Hepatocyte (in vitro differentiated cells): ENCODE measurements at regions not wholly inside any gene's neighbourhood (a gene's known extent, or its start where the extent isn't known, plus 50 kb on each side); places are given as distances from the start of the nearest gene placed in this dataset.

Experiments
- DNase-seq: peaks from one replicate; pipeline ENCODE4 v3.0.0-alpha.2; 2016; ENCODE audit warnings: low spot score
- H2AFZ ChIP-seq: fragments of 200-600 bp; sonication (generic); 2 replicates; pipeline ENCODE4 v1.6.0; 2016; ENCODE audit warnings: antibody characterized with exemption, mild to moderate bottlenecking
- H3K27ac ChIP-seq: fragments of 200-600 bp; sonication (generic); 2 replicates; pipeline ENCODE4 v1.5.1; 2016; ENCODE audit warnings: mild to moderate bottlenecking
- H3K27me3 ChIP-seq: fragments of 200-600 bp; sonication (generic); 2 replicates; pipeline ENCODE4 v1.6.1; 2016
- H3K36me3 ChIP-seq: fragments of 200-600 bp; sonication (generic); replicated peaks from 2 replicates; pipeline ENCODE4 v1.5.1; 2016; ENCODE audit warnings: low read depth; ENCODE audit not compliant: insufficient read depth
- H3K4me1 ChIP-seq: fragments of 200-600 bp; sonication (generic); 2 replicates; pipeline ENCODE4 v1.5.1; 2016; ENCODE audit warnings: mild to moderate bottlenecking, moderate library complexity; ENCODE audit not compliant: insufficient read depth
- H3K4me2 ChIP-seq: fragments of 200-600 bp; sonication (generic); 2 replicates; pipeline ENCODE4 v1.6.0; 2016
- H3K4me3 ChIP-seq: fragments of 200-600 bp; sonication (generic); 2 replicates; pipeline ENCODE4 v1.5.1; 2016; ENCODE audit warnings: mild to moderate bottlenecking
- H3K79me2 ChIP-seq: fragments of 200-600 bp; sonication (generic); 2 replicates; pipeline ENCODE4 v1.6.0; 2017; ENCODE audit warnings: mild to moderate bottlenecking
- H3K9me2 ChIP-seq: fragments of 200-600 bp; sonication (generic); replicated peaks from 2 replicates; pipeline ENCODE4 v1.6.0; 2017; ENCODE audit warnings: mild to moderate bottlenecking; ENCODE audit not compliant: insufficient read depth
- H3K9me3 ChIP-seq: fragments of 200-600 bp; sonication (generic); 2 replicates; pipeline ENCODE4 v1.5.1; 2016; ENCODE audit warnings: low read depth, mild to moderate bottlenecking
- H4K20me1 ChIP-seq: fragments of 200-600 bp; sonication (generic); 2 replicates; pipeline ENCODE4 v1.6.0; 2016; ENCODE audit warnings: mild to moderate bottlenecking; ENCODE audit not compliant: insufficient read depth, poor library complexity, severe bottlenecking
- CTCF ChIP-seq: fragments of 200-600 bp; sonication (generic); IDR thresholded peaks from 2 replicates; pipeline ENCODE4 v1.5.1; 2016; ENCODE audit warnings: antibody characterized with exemption, mild to moderate bottlenecking; ENCODE audit not compliant: poor library complexity
- EZH2 ChIP-seq: fragments of 200-600 bp; sonication (generic); IDR thresholded peaks from 2 replicates; pipeline ENCODE4 v1.6.1; 2016; ENCODE audit warnings: antibody characterized with exemption, mild to moderate bottlenecking, borderline replicate concordance
- EZH2phosphoT487 ChIP-seq: fragments of 200-600 bp; sonication (generic); IDR thresholded peaks from one replicate; pipeline ENCODE4 v1.6.1; 2018; ENCODE audit warnings: antibody characterized with exemption, mild to moderate bottlenecking, low read depth, moderate library complexity; ENCODE audit not compliant: unreplicated experiment, severe bottlenecking
- WGBS: methylation state at CpG from one replicate; pipeline ENCODE4 v1.1.6; 2016; ENCODE audit warnings: low lambda C conversion rate; ENCODE audit errors: missing lambda C conversion rate; 5-methylcytosine and 5-hydroxymethylcytosine counted together

GRCh38 chr7:46143421-46143820 lies 222.3 kb upstream of the IGFBP3 start:
- 91% methylated on average over 2 of the region's 2 CpGs for WGBS

GRCh38 chr7:46139079-46139478 lies 218.0 kb upstream of the IGFBP3 start:
- DNase-seq: peak; percentile 37
- Histone ChIP-seq H3K27ac (no peak overlapping the region), H3K4me2 (no peak overlapping the region), H3K4me1 (no peaks in the 10 kb centered on the region), H3K4me3 (no peak overlapping the region), H2AFZ (no peak overlapping the region), H3K9me2 (no peaks in the 10 kb centered on the region), H3K79me2 (no peaks in the 10 kb centered on the region), H3K27me3 (no peaks in the 10 kb centered on the region), H4K20me1 (no peaks in the 10 kb centered on the region), H3K9me3 (no peaks in the 10 kb centered on the region), H3K36me3 (no peaks in the 10 kb centered on the region)
- TF ChIP-seq EZH2phosphoT487: no peak
- no peak for TF ChIP-seq EZH2
- TF ChIP-seq CTCF: no peak

More at GRCh38 chr7:46143421-46143820, 222.3 kb upstream of the IGFBP3 start:
- Histone ChIP-seq H3K27me3 (no peaks in the 10 kb centered on the region), H3K9me2 (no peaks in the 10 kb centered on the region), H3K9me3 (no peaks in the 10 kb centered on the region), H3K4me2 (no peak overlapping the region), H2AFZ (no peak overlapping the region), H3K4me1 (no peaks in the 10 kb centered on the region), H3K4me3 (no peak overlapping the region), H3K79me2 (no peaks in the 10 kb centered on the region), H4K20me1 (no peaks in the 10 kb centered on the region), H3K36me3 (no peaks in the 10 kb centered on the region), H3K27ac (no peak overlapping the region)
- no peak for TF ChIP-seq EZH2phosphoT487
- no peak for TF ChIP-seq CTCF
- no peak for TF ChIP-seq EZH2
- DNase-seq: no peak

GRCh38 chr7:46137725-46138124 lies 216.7 kb upstream of the IGFBP3 start:
- TF ChIP-seq EZH2phosphoT487: no peak
- no peak for TF ChIP-seq CTCF
- TF ChIP-seq EZH2: no peak
- Histone ChIP-seq H3K27ac (no peak overlapping the region), H3K4me1 (no peaks in the 10 kb centered on the region), H3K9me2 (no peaks in the 10 kb centered on the region), H3K27me3 (no peaks in the 10 kb centered on the region), H3K9me3 (no peaks in the 10 kb centered on the region), H2AFZ (no peak overlapping the region), H3K4me3 (no peak overlapping the region), H3K4me2 (no peak overlapping the region), H3K36me3 (no peaks in the 10 kb centered on the region), H3K79me2 (no peaks in the 10 kb centered on the region), H4K20me1 (no peaks in the 10 kb centered on the region)
- no peak for DNase-seq
- WGBS: 85% methylated on average over 3 of the region's 3 CpGs

- H4K20me1 ChIP-seq: no peaks in the 10 kb centered on the region
- H2AFZ ChIP-seq: no peak overlapping the region
- no peak overlapping the region for H3K27ac ChIP-seq
- no peaks in the 10 kb centered on the region for H3K9me2 ChIP-seq
- no peak overlapping the region for H3K4me2 ChIP-seq
- H3K36me3 ChIP-seq: no peaks in the 10 kb centered on the region
- H3K9me3 ChIP-seq: no peaks in the 10 kb centered on the region
- no peaks in the 10 kb centered on the region for H3K27me3 ChIP-seq
- H3K79me2 ChIP-seq: no peaks in the 10 kb centered on the region
- DNase-seq: no peak
- H3K4me3 ChIP-seq: no peak overlapping the region
- H3K4me1 ChIP-seq: peaks cover 5% of the 10 kb centered on the region
- TF ChIP-seq EZH2phosphoT487 (no peak), EZH2 (no peak), CTCF (no peak)
These were observed 214.5 kb upstream of the IGFBP3 start for GRCh38 chr7:46135557-46135956.
